ENCODE measurements at regions not wholly inside any gene's neighbourhood (a gene's known extent, or its start where the extent isn't known, plus 50 kb on each side); places are given as distances from the start of the nearest gene placed in this dataset.

Small RNAs in the stretch of these regions (small RNA-seq; reads per million reads assigned to genes)
- 0 reads per million in 2 experiments for gene AL355309.1

All from NCI-H460 (cell line).